MM.1S (cell line): ENCODE measurements at regions not wholly inside any gene's neighbourhood (a gene's known extent, or its start where the extent isn't known, plus 50 kb on each side); places are given as distances from the start of the nearest gene placed in this dataset.

Experiments
- CTCF ChIP-seq: fragments of 300-600 bp; sonication (generic); IDR thresholded peaks from 2 replicates; pipeline ENCODE4 v1.5.1; 2016; ENCODE audit warnings: antibody characterized with exemption, low read length, mixed read lengths
- EZH2 ChIP-seq: fragments of 300-600 bp; sonication (generic); optimal IDR thresholded peaks from 2 replicates; pipeline ENCODE3; 2017; ENCODE audit warnings: low read depth, mild to moderate bottlenecking, antibody characterized with exemption, low read length, mixed read lengths
- EZH2phosphoT487 ChIP-seq: fragments of 300-600 bp; sonication (generic); IDR thresholded peaks from 2 replicates; pipeline ENCODE4 v1.6.1; 2018; ENCODE audit warnings: antibody characterized with exemption, low read length

- TF ChIP-seq CTCF (no peak), EZH2phosphoT487 (no peak), EZH2 (no peak)
These were observed 67.7 kb upstream of the AJAP1 start for GRCh38 chr1:4586611-4587160.
